Stimulated activated naive CD8-positive, alpha-beta T cell treated with anti-CD3 and anti-CD28 coated beads, Interleukin-15, Interleukin-2, amounts not matched to agents 100 ng/mL and 50 ng/mL, for 24 hours (primary cell): ENCODE measurements at regions not wholly inside any gene's neighbourhood (a gene's known extent, or its start where the extent isn't known, plus 50 kb on each side); places are given as distances from the start of the nearest gene placed in this dataset.

Experiments
- H3K27ac Mint-ChIP-seq: one replicate; pipeline ENCODE4 v1.8.0; 2021; ENCODE audit warnings: mild to moderate bottlenecking, mixed read lengths
- H3K27me3 Mint-ChIP-seq: one replicate; pipeline ENCODE4 v1.8.0; 2021; ENCODE audit warnings: mixed read lengths
- H3K36me3 Mint-ChIP-seq: one replicate; pipeline ENCODE4 v1.8.0; 2021; ENCODE audit warnings: low read depth, mixed read lengths
- H3K4me1 Mint-ChIP-seq: one replicate; pipeline ENCODE4 v1.8.0; 2021; ENCODE audit warnings: low read depth, mixed read lengths
- H3K4me3 Mint-ChIP-seq: one replicate; pipeline ENCODE4 v1.8.0; 2021; ENCODE audit warnings: mild to moderate bottlenecking, mixed read lengths
- H3K9me3 Mint-ChIP-seq: one replicate; pipeline ENCODE4 v1.8.0; 2021; ENCODE audit warnings: mixed read lengths

GRCh38 chr2:181139831-181140230 lies 159.4 kb downstream of the UBE2E3 start:
- Mint-ChIP-seq H3K27me3 (no peaks in the 10 kb centered on the region), H3K4me3 (no peak overlapping the region), H3K27ac (no peak overlapping the region), H3K4me1 (peaks cover 67% of the 10 kb centered on the region), H3K36me3 (peaks cover 12% of the 10 kb centered on the region), H3K9me3 (no peaks in the 10 kb centered on the region)

- Mint-ChIP-seq H3K27ac (peak overlapping the region; percentile 95), H3K4me1 (peaks cover 68% of the 10 kb centered on the region), H3K27me3 (no peaks in the 10 kb centered on the region), H3K9me3 (peaks cover 5% of the 10 kb centered on the region), H3K4me3 (peak overlapping the region; percentile 79), H3K36me3 (peaks cover 16% of the 10 kb centered on the region)
These were observed 160.0 kb downstream of the UBE2E3 start for GRCh38 chr2:181140414-181140813.

- H3K27ac Mint-ChIP-seq, result peak overlapping the region; percentile 95
- H3K36me3 Mint-ChIP-seq, result peaks cover 13% of the 10 kb centered on the region
- H3K4me1 Mint-ChIP-seq, result peaks cover 70% of the 10 kb centered on the region
- peaks cover 5% of the 10 kb centered on the region for H3K9me3 Mint-ChIP-seq
- H3K4me3 Mint-ChIP-seq, result peak overlapping the region; percentile 79
- no peaks in the 10 kb centered on the region for H3K27me3 Mint-ChIP-seq
These were observed 160.5 kb downstream of the UBE2E3 start for GRCh38 chr2:181140928-181141327.

- H3K4me3 Mint-ChIP-seq, result peak overlapping the region; percentile 79
- peak overlapping the region; percentile 95 for H3K27ac Mint-ChIP-seq
- peaks cover 11% of the 10 kb centered on the region for H3K36me3 Mint-ChIP-seq
- H3K9me3 Mint-ChIP-seq, result peaks cover 5% of the 10 kb centered on the region
- no peaks in the 10 kb centered on the region for H3K27me3 Mint-ChIP-seq
- H3K4me1 Mint-ChIP-seq, result peaks cover 73% of the 10 kb centered on the region
These were observed 161.3 kb downstream of the UBE2E3 start for GRCh38 chr2:181141676-181142075.

GRCh38 chr2:181142514-181142913 lies 162.1 kb downstream of the UBE2E3 start:
- H3K4me3 Mint-ChIP-seq, result peak overlapping the region; percentile 79
- H3K27me3 Mint-ChIP-seq, result no peaks in the 10 kb centered on the region
- peak overlapping the region; percentile 84 for H3K27ac Mint-ChIP-seq
- peaks cover 11% of the 10 kb centered on the region for H3K36me3 Mint-ChIP-seq
- H3K4me1 Mint-ChIP-seq, result peaks cover 72% of the 10 kb centered on the region
- peaks cover 5% of the 10 kb centered on the region for H3K9me3 Mint-ChIP-seq

GRCh38 chr2:181143790-181144300 lies 163.4 kb downstream of the UBE2E3 start:
- H3K4me3 Mint-ChIP-seq, result peak overlapping the region; percentile 56
- peaks cover 5% of the 10 kb centered on the region for H3K9me3 Mint-ChIP-seq
- peaks cover 75% of the 10 kb centered on the region for H3K4me1 Mint-ChIP-seq
- peak overlapping the region; percentile 88 for H3K27ac Mint-ChIP-seq
- H3K36me3 Mint-ChIP-seq, result peaks cover 11% of the 10 kb centered on the region
- H3K27me3 Mint-ChIP-seq, result no peaks in the 10 kb centered on the region

- Mint-ChIP-seq H3K27me3 (no peaks in the 10 kb centered on the region), H3K4me1 (peaks cover 71% of the 10 kb centered on the region), H3K36me3 (peaks cover 11% of the 10 kb centered on the region), H3K4me3 (no peak overlapping the region), H3K27ac (peak overlapping the region; percentile 88), H3K9me3 (peaks cover 5% of the 10 kb centered on the region)
These were observed 165.2 kb downstream of the UBE2E3 start for GRCh38 chr2:181145645-181146044.

- H3K36me3 Mint-ChIP-seq, result peaks cover 11% of the 10 kb centered on the region
- peaks cover 71% of the 10 kb centered on the region for H3K4me1 Mint-ChIP-seq
- H3K4me3 Mint-ChIP-seq, result no peak overlapping the region
- H3K27me3 Mint-ChIP-seq, result no peaks in the 10 kb centered on the region
- peaks cover 6% of the 10 kb centered on the region for H3K9me3 Mint-ChIP-seq
- peak overlapping the region; percentile 8 for H3K27ac Mint-ChIP-seq
These were observed 165.8 kb downstream of the UBE2E3 start for GRCh38 chr2:181146171-181146570.

GRCh38 chr2:181149056-181149455 lies 168.7 kb downstream of the UBE2E3 start:
- no peak overlapping the region for H3K4me3 Mint-ChIP-seq
- peak overlapping the region; percentile 69 for H3K27ac Mint-ChIP-seq

GRCh38 chr2:181152226-181152625 lies 171.8 kb downstream of the UBE2E3 start:
- H3K27ac Mint-ChIP-seq, result peak overlapping the region; percentile 53
- peaks cover 59% of the 10 kb centered on the region for H3K4me1 Mint-ChIP-seq
- no peaks in the 10 kb centered on the region for H3K27me3 Mint-ChIP-seq
- H3K36me3 Mint-ChIP-seq, result peaks cover 15% of the 10 kb centered on the region
- H3K9me3 Mint-ChIP-seq, result peaks cover 13% of the 10 kb centered on the region
- peak overlapping the region; percentile 21 for H3K4me3 Mint-ChIP-seq

More at GRCh38 chr2:181149056-181149455, 168.7 kb downstream of the UBE2E3 start:
- peaks cover 75% of the 10 kb centered on the region for H3K4me1 Mint-ChIP-seq
- H3K9me3 Mint-ChIP-seq, result peaks cover 10% of the 10 kb centered on the region
- H3K36me3 Mint-ChIP-seq, result peaks cover 11% of the 10 kb centered on the region
- H3K27me3 Mint-ChIP-seq, result no peaks in the 10 kb centered on the region

- Mint-ChIP-seq H3K27ac (peak overlapping the region; percentile 53), H3K36me3 (peaks cover 15% of the 10 kb centered on the region), H3K27me3 (no peaks in the 10 kb centered on the region), H3K9me3 (peaks cover 15% of the 10 kb centered on the region), H3K4me3 (peak overlapping the region; percentile 38), H3K4me1 (peaks cover 54% of the 10 kb centered on the region)
These were observed 172.3 kb downstream of the UBE2E3 start for GRCh38 chr2:181152701-181153100.

GRCh38 chr2:181153886-181154285 lies 173.5 kb downstream of the UBE2E3 start:
- no peak overlapping the region for H3K4me3 Mint-ChIP-seq
- H3K9me3 Mint-ChIP-seq, result peaks cover 15% of the 10 kb centered on the region
- H3K36me3 Mint-ChIP-seq, result peaks cover 15% of the 10 kb centered on the region
- H3K27me3 Mint-ChIP-seq, result no peaks in the 10 kb centered on the region
- H3K4me1 Mint-ChIP-seq, result peaks cover 50% of the 10 kb centered on the region
- no peak overlapping the region for H3K27ac Mint-ChIP-seq

- Mint-ChIP-seq H3K9me3 (peaks cover 10% of the 10 kb centered on the region), H3K4me1 (peaks cover 31% of the 10 kb centered on the region), H3K27me3 (no peaks in the 10 kb centered on the region), H3K27ac (no peak overlapping the region), H3K36me3 (peaks cover 15% of the 10 kb centered on the region), H3K4me3 (no peak overlapping the region)
These were observed 176.9 kb downstream of the UBE2E3 start for GRCh38 chr2:181157326-181157725.

GRCh38 chr2:181158427-181158826 lies 178.0 kb downstream of the UBE2E3 start:
- peaks cover 15% of the 10 kb centered on the region for H3K36me3 Mint-ChIP-seq
- no peak overlapping the region for H3K4me3 Mint-ChIP-seq
- peaks cover 10% of the 10 kb centered on the region for H3K9me3 Mint-ChIP-seq
- no peak overlapping the region for H3K27ac Mint-ChIP-seq
- H3K27me3 Mint-ChIP-seq, result no peaks in the 10 kb centered on the region
- peaks cover 28% of the 10 kb centered on the region for H3K4me1 Mint-ChIP-seq

GRCh38 chr2:181161615-181162014 lies 181.2 kb downstream of the UBE2E3 start:
- peaks cover 20% of the 10 kb centered on the region for H3K9me3 Mint-ChIP-seq
- peaks cover 51% of the 10 kb centered on the region for H3K4me1 Mint-ChIP-seq
- no peak overlapping the region for H3K4me3 Mint-ChIP-seq
- no peak overlapping the region for H3K27ac Mint-ChIP-seq
- H3K27me3 Mint-ChIP-seq, result no peaks in the 10 kb centered on the region
- H3K36me3 Mint-ChIP-seq, result peaks cover 14% of the 10 kb centered on the region

- peaks cover 52% of the 10 kb centered on the region for H3K4me1 Mint-ChIP-seq
- H3K27ac Mint-ChIP-seq, result peak overlapping the region; percentile 18
- H3K4me3 Mint-ChIP-seq, result peak overlapping the region; percentile 24
- H3K36me3 Mint-ChIP-seq, result peaks cover 27% of the 10 kb centered on the region
- H3K27me3 Mint-ChIP-seq, result no peaks in the 10 kb centered on the region
- H3K9me3 Mint-ChIP-seq, result peaks cover 23% of the 10 kb centered on the region
These were observed 182.7 kb downstream of the UBE2E3 start for GRCh38 chr2:181163139-181163538.
